SJCRH30 (cell line): ENCODE measurements at regions not wholly inside any gene's neighbourhood (a gene's known extent, or its start where the extent isn't known, plus 50 kb on each side); places are given as distances from the start of the nearest gene placed in this dataset.

Experiments
- DNase-seq, 2 experiments: peaks; one replicate each; pipeline ENCODE4 v3.0.0-alpha.2; 2015 to 2020
- H3K27ac ChIP-seq: fragments of 250-450 bp; sonication (Bioruptor Pico); 2 replicates; pipeline ENCODE4 v1.5.1; 2020; ENCODE audit warnings: mild to moderate bottlenecking, moderate library complexity
- H3K27me3 ChIP-seq: fragments of 250-450 bp; sonication (Bioruptor Pico); 2 replicates; pipeline ENCODE4 v1.5.1; 2020; ENCODE audit warnings: mild to moderate bottlenecking, moderate library complexity
- H3K36me3 ChIP-seq: fragments of 250-450 bp; sonication (Bioruptor Pico); 2 replicates; pipeline ENCODE4 v1.5.1; 2020; ENCODE audit warnings: mild to moderate bottlenecking, moderate library complexity
- H3K4me1 ChIP-seq: fragments of 250-450 bp; sonication (Bioruptor Pico); 2 replicates; pipeline ENCODE4 v1.5.1; 2020; ENCODE audit warnings: mild to moderate bottlenecking, moderate library complexity
- H3K4me3 ChIP-seq: fragments of 250-450 bp; sonication (Bioruptor Pico); 2 replicates; pipeline ENCODE4 v1.5.1; 2020; ENCODE audit warnings: mild to moderate bottlenecking, moderate library complexity
- H3K9me3 ChIP-seq: fragments of 250-450 bp; sonication (Bioruptor Pico); replicated peaks from 2 replicates; pipeline ENCODE4 v1.5.1; 2020; ENCODE audit warnings: mild to moderate bottlenecking, moderate library complexity

- DNase-seq = no peak
- Histone ChIP-seq H3K36me3 (no peaks in the 10 kb centered on the region), H3K4me1 (no peaks in the 10 kb centered on the region), H3K27ac (no peak overlapping the region), H3K27me3 (peaks cover 5% of the 10 kb centered on the region; the same call in 1 of the 2 replicates), H3K9me3 (no peaks in the 10 kb centered on the region), H3K4me3 (no peak overlapping the region)
Observed at GRCh38 chr7:25408876-25409275, 180.6 kb upstream of the NPVF start.

- Histone ChIP-seq H3K9me3 (no peaks in the 10 kb centered on the region), H3K4me3 (no peak overlapping the region), H3K4me1 (no peaks in the 10 kb centered on the region), H3K36me3 (no peaks in the 10 kb centered on the region), H3K27ac (no peak overlapping the region), H3K27me3 (peaks cover 5% of the 10 kb centered on the region; the same call in 1 of the 2 replicates)
- DNase-seq = no peak
Observed at GRCh38 chr7:25409897-25410636, 181.8 kb upstream of the NPVF start.

- no peaks in the 10 kb centered on the region for H3K4me1 ChIP-seq
- no peak for DNase-seq
- no peaks in the 10 kb centered on the region for H3K9me3 ChIP-seq
- H3K4me3 ChIP-seq = no peak overlapping the region
- no peaks in the 10 kb centered on the region for H3K27me3 ChIP-seq
- H3K27ac ChIP-seq = no peak overlapping the region
- no peaks in the 10 kb centered on the region for H3K36me3 ChIP-seq
Observed at GRCh38 chr7:25420771-25421170, 192.5 kb upstream of the NPVF start.

- Histone ChIP-seq H3K27ac (no peak overlapping the region), H3K9me3 (no peaks in the 10 kb centered on the region), H3K27me3 (no peaks in the 10 kb centered on the region), H3K36me3 (no peaks in the 10 kb centered on the region), H3K4me1 (no peaks in the 10 kb centered on the region), H3K4me3 (no peak overlapping the region)
- DNase-seq = no peak
Observed at GRCh38 chr7:25424113-25424512, 195.8 kb upstream of the NPVF start.

DNA sequence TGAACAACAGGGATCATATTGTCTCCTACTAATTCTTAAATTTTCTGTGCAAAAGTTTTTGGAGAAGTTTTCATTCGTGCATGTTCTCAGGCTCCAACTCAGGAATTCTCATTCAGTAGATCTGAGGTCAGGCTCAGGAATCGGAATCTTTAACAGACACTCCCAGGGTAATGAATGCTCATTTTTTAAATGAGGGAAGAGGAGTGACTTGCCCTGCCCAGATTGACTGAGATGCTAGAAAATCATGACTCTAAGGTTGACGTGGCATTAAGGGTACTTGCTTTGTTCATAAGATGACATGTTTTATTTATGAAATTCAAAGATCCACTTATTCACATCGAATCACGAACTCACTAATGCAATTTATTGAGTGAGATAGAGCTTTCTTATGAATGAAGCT is 196.6 kb upstream of the NPVF start:
- DNase-seq = no peak
- no peaks in the 10 kb centered on the region for H3K4me1 ChIP-seq
- H3K27ac ChIP-seq = no peak overlapping the region
- H3K36me3 ChIP-seq = no peaks in the 10 kb centered on the region
- H3K9me3 ChIP-seq = no peaks in the 10 kb centered on the region
- no peaks in the 10 kb centered on the region for H3K27me3 ChIP-seq
- no peak overlapping the region for H3K4me3 ChIP-seq

- Histone ChIP-seq H3K4me1 (no peaks in the 10 kb centered on the region), H3K27ac (no peak overlapping the region), H3K9me3 (no peaks in the 10 kb centered on the region), H3K36me3 (no peaks in the 10 kb centered on the region), H3K4me3 (no peak overlapping the region), H3K27me3 (no peaks in the 10 kb centered on the region)
- DNase-seq = no peak
Observed at GRCh38 chr7:25427721-25428120, 199.4 kb upstream of the NPVF start.

- Histone ChIP-seq H3K27ac (no peak overlapping the region), H3K9me3 (no peaks in the 10 kb centered on the region), H3K36me3 (no peaks in the 10 kb centered on the region), H3K4me3 (no peak overlapping the region), H3K4me1 (no peaks in the 10 kb centered on the region), H3K27me3 (no peaks in the 10 kb centered on the region)
- DNase-seq = no peak
Observed at GRCh38 chr7:25429731-25430130, 201.4 kb upstream of the NPVF start.

- no peaks in the 10 kb centered on the region for H3K4me1 ChIP-seq
- no peak overlapping the region for H3K4me3 ChIP-seq
- no peaks in the 10 kb centered on the region for H3K9me3 ChIP-seq
- H3K27ac ChIP-seq = no peak overlapping the region
- DNase-seq = no peak
- H3K36me3 ChIP-seq = no peaks in the 10 kb centered on the region
- H3K27me3 ChIP-seq = no peaks in the 10 kb centered on the region
Observed at GRCh38 chr7:25430200-25430931, 202.1 kb upstream of the NPVF start.

DNA sequence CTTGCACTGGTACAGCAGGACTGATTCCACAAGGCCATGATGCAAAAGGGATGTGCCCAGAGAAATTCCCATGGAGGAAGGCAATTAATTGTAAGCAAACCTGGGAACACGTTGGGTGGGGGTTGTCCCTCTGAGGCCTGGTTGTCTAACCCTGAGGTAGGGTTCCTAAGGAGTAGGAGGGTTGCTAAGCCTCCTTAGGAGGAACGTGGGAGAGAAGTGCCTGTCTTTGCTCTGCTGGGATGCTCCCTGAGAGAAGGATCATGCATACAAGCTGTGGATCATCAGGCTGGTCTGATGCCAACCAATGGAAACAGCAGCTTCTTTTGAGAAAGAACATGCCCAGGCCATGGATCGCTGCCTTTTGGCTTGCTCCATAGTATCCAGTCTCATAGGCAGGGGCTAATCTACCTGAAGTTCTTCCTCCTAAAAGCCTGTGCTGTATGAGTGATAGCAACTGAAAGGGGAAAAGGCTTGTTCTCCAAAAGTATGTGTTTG is 203.7 kb upstream of the NPVF start:
- Histone ChIP-seq H3K36me3 (no peaks in the 10 kb centered on the region), H3K27me3 (no peaks in the 10 kb centered on the region), H3K9me3 (no peaks in the 10 kb centered on the region), H3K4me1 (no peaks in the 10 kb centered on the region), H3K27ac (no peak overlapping the region), H3K4me3 (no peak overlapping the region)
- DNase-seq = no peak

GRCh38 chr7:25432807-25433206 is 204.5 kb upstream of the NPVF start:
- H3K27ac ChIP-seq = no peak overlapping the region
- no peak overlapping the region for H3K4me3 ChIP-seq
- no peaks in the 10 kb centered on the region for H3K27me3 ChIP-seq
- H3K36me3 ChIP-seq = no peaks in the 10 kb centered on the region
- DNase-seq = no peak
- H3K9me3 ChIP-seq = no peaks in the 10 kb centered on the region
- no peaks in the 10 kb centered on the region for H3K4me1 ChIP-seq

GRCh38 chr7:25436413-25436812 is 208.1 kb upstream of the NPVF start:
- Histone ChIP-seq H3K4me3 (no peak overlapping the region), H3K9me3 (peaks cover 5% of the 10 kb centered on the region; the same call in 1 of the 2 replicates)
- DNase-seq = no peak

DNA sequence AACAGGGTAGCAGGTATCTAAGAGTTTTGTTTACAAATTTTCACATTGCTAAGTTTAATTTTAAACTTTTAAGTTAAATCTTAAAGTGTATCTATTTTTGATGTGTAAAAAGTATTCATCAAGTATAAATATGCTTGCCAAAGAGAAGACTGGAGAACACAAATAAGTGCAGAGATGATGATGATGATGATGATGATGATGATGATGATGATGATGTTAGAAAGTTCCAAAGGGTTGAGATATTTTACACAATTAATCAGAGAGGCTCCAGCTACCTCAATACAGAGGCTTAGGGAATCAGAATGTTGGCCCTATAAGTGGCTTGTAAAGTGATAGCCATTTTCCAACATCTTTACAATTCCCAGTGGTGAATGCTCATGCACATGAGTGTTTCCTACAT is 209.0 kb upstream of the NPVF start:
- Histone ChIP-seq H3K27ac (no peak overlapping the region), H3K9me3 (peaks cover 11% of the 10 kb centered on the region; the same call in 1 of the 2 replicates), H3K4me3 (no peak overlapping the region), H3K4me1 (no peaks in the 10 kb centered on the region), H3K36me3 (no peaks in the 10 kb centered on the region), H3K27me3 (no peaks in the 10 kb centered on the region)
- no peak for DNase-seq

More at GRCh38 chr7:25436413-25436812, 208.1 kb upstream of the NPVF start:
- Histone ChIP-seq H3K36me3 (no peaks in the 10 kb centered on the region), H3K27ac (no peak overlapping the region), H3K27me3 (no peaks in the 10 kb centered on the region), H3K4me1 (no peaks in the 10 kb centered on the region)

DNA sequence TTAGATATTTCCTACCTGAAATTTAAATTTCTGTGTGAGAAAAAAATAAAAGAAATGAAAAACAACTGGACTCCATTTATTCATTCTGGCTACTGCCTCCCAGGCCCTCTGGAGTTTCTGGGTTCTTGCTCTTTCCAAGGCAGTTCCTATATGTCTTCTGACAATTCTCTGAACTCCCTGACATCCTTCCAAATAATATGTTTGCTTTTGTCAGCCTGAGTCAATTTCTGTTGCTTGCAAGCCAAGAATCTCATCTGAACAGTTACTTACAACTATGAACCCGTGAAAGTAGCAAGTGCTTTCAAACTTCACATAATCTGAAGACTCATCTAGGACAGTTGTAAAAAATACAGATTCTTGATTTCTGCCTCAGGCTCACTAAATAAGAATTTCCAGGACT is 216.7 kb upstream of the NPVF start:
- no peak for DNase-seq

GRCh38 chr7:25448301-25448700 is 220.0 kb upstream of the NPVF start:
- no peaks in the 10 kb centered on the region; the same call in 1 of the 2 replicates for H3K4me1 ChIP-seq
- H3K4me3 ChIP-seq = no peak overlapping the region
- H3K27ac ChIP-seq = no peak overlapping the region
- no peaks in the 10 kb centered on the region for H3K36me3 ChIP-seq
- H3K9me3 ChIP-seq = peaks cover 6% of the 10 kb centered on the region; the same call in 1 of the 2 replicates
- no peak for DNase-seq
- 0 out of 2 replicates have a peak, but pooled peaks cover 3% of the 10 kb centered on the region for H3K27me3 ChIP-seq

More for the DNA sequence above, 216.7 kb upstream of the NPVF start:
- H3K36me3 ChIP-seq = no peaks in the 10 kb centered on the region
- H3K4me3 ChIP-seq = no peak overlapping the region
- H3K4me1 ChIP-seq = no peaks in the 10 kb centered on the region; the same call in 1 of the 2 replicates
- no peak overlapping the region for H3K27ac ChIP-seq
- H3K9me3 ChIP-seq = peaks cover 17% of the 10 kb centered on the region; the same call in 1 of the 2 replicates
- H3K27me3 ChIP-seq = 0 out of 2 replicates have a peak, but pooled peaks cover 3% of the 10 kb centered on the region

GRCh38 chr7:25454020-25454419 is 225.7 kb upstream of the NPVF start:
- no peak overlapping the region; the same call in 1 of the 2 replicates for H3K4me3 ChIP-seq
- peaks cover 6% of the 10 kb centered on the region; the same call in 1 of the 2 replicates for H3K4me1 ChIP-seq
- no peak overlapping the region; the same call in 1 of the 2 replicates for H3K27ac ChIP-seq
- H3K27me3 ChIP-seq = no peaks in the 10 kb centered on the region
- DNase-seq = peak; percentile 36 to 57
- no peaks in the 10 kb centered on the region for H3K36me3 ChIP-seq
- H3K9me3 ChIP-seq = no peaks in the 10 kb centered on the region
